RWPE1 (cell line): ENCODE measurements at regions not wholly inside any gene's neighbourhood (a gene's known extent, or its start where the extent isn't known, plus 50 kb on each side); places are given as distances from the start of the nearest gene placed in this dataset.

ENCODE experiments used
- CTCF ChIA-PET: fragments of 350-600 bp; sonication (Branson Sonifier 250); formaldehyde crosslinking; extraction: SDS; loops from one replicate; lab custom pipeline; 2021; lab: Yijun Ruan, JAX
- POLR2A ChIA-PET: fragments of 400-600 bp; formaldehyde crosslinking; extraction: SDS; loops from one replicate; lab custom pipeline; 2020; ENCODE audit warnings: antibody characterized with exemption; ENCODE audit not compliant: low non-redundant PET; lab: Yijun Ruan, JAX
- DNase-seq: peaks from one replicate; pipeline ENCODE4 v3.0.0; 2012; ENCODE audit warnings: low spot score
- H3K27ac ChIP-seq: fragments of 450-650 bp; 2 replicates; pipeline ENCODE4 v1.5.1; 2017
- TF ChIP-seq, protein P1 (sequence below): fragments of 450-650 bp; conservative IDR thresholded peaks from 2 replicates; pipeline ENCODE4 v1.5.1; 2017; ENCODE audit warnings: low read depth, mild to moderate bottlenecking

DNA sequence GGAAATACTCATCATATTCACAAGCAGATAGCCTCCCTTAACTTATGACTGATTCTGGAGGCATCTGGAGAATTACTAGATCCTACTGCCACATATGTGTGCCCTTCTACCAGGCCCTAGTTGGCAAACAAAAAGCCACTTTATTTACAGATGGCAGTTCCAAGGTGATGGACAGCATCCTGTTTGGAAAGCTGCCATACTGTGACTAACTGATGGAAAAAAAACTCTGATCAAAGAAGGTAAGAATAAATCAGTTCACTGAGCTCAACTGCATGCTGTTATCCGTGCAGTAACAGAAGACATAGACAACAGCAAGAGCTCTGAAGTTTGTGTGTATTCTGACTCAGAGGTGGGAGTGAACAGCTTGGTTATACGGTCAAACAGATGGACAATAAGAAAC lies 279.8 kb upstream of the POU5F2 start:
- TF ChIP-seq, protein P1, sequence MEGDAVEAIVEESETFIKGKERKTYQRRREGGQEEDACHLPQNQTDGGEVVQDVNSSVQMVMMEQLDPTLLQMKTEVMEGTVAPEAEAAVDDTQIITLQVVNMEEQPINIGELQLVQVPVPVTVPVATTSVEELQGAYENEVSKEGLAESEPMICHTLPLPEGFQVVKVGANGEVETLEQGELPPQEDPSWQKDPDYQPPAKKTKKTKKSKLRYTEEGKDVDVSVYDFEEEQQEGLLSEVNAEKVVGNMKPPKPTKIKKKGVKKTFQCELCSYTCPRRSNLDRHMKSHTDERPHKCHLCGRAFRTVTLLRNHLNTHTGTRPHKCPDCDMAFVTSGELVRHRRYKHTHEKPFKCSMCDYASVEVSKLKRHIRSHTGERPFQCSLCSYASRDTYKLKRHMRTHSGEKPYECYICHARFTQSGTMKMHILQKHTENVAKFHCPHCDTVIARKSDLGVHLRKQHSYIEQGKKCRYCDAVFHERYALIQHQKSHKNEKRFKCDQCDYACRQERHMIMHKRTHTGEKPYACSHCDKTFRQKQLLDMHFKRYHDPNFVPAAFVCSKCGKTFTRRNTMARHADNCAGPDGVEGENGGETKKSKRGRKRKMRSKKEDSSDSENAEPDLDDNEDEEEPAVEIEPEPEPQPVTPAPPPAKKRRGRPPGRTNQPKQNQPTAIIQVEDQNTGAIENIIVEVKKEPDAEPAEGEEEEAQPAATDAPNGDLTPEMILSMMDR: no peak
- no peak overlapping the region for H3K27ac ChIP-seq
- CTCF ChIA-PET: interaction anchor here (0.5 kb wide), 1 partner anchor 14 kb away, joined by 5 read pairs; no protein-coding TSS in a partner anchor
- POLR2A ChIA-PET: no interaction called here
- peak; percentile 63 for DNase-seq

DNA sequence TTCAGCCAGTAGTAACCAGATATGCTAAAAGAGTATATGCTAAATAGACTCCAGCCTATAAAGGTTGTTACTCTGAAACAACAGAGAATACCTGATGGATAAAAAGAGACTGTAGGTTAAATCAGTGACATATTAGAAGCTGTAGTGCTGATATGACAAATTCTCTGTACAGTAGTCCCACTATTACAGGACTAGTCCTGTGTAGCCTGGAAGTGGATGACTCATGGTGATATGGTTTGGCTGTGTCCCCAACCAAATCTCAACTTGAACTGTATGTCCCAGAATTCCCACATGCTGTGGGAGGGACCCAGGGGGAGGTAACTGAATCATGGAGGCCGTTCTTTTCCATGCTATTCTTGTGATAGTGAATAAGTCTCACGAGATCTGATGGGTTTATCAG lies 276.2 kb upstream of the POU5F2 start:
- TF ChIP-seq, protein P1: no peak
- no peak for DNase-seq
- POLR2A ChIA-PET: no interaction called here

DNA sequence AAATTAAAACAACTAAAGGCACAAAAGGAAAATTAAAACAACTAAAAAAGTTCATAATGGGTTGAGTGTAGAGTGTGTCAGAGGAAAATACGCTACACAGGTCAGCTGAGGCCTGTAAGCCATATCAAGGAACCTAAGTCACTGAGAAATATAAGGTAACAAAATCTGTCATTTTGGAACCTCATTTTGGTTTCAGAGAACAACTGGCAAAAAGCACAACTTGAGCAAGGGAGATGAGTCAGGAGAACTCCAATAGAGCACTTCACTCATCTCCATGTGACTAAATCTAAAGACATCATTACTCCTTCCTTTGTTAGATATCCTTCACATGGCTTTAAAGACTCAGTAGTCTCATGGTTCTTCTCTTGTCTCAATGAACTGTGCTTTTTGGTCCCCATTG lies 269.4 kb upstream of the POU5F2 start:
- TF ChIP-seq, protein P1: no peak
- no peak for DNase-seq
- no peak overlapping the region for H3K27ac ChIP-seq
- CTCF ChIA-PET: no interaction called here
- POLR2A ChIA-PET: no interaction called here

More for the DNA sequence above, 276.2 kb upstream of the POU5F2 start:
- CTCF ChIA-PET: no interaction called here
- no peak overlapping the region for H3K27ac ChIP-seq

DNA sequence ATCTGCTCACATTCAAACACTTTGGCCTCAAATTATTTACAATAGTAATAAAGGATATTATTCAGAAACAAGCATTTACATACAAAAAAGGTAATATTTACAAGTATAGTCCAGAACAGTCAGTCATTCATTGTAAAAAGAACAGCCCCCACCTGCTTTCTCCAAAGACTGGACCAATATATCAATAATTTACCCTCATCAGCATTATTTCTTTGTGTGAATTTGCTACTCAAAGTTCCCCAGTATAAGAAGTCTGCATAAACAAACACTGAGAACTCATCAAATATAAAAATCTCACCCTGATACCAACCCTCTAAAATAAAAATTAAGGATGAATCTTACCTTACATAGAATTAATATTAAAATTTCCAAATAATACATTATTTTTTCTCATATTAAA lies 267.8 kb upstream of the POU5F2 start:
- ChIA-PET CTCF (interaction anchor here (1.0 kb wide), 1 partner anchor 23 kb away, joined by 3 read pairs; no protein-coding TSS in a partner anchor), POLR2A (no interaction called here)
- H3K27ac ChIP-seq: no peak overlapping the region
- DNase-seq: no peak
- TF ChIP-seq, protein P1: no peak

DNA sequence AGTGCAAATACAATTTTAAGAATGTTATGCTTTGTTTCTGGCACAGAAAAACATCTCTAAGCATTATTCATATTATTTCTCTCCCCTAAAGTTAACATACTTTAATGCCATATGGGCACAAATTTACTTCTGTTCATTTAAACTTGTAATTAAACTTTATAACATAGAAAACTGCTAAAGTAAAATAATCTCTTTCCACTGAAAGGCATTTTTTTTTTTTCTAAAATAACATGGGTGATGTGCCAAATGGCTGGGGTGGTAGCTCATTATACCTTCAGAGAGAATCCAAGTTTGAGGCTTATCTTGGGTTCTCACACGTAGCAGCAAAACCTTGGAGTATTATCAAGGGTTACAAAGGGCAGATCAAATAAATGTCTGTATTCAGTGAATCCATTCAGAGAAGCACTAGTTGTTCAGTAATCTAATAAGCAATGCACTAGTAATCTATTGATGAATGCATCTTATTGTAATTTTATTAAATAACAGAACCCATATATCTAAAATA lies 257.6 kb upstream of the POU5F2 start:
- ChIA-PET CTCF (no interaction called here), POLR2A (no interaction called here)
- DNase-seq: no peak
- TF ChIP-seq, protein P1: no peak
- no peak overlapping the region for H3K27ac ChIP-seq

DNA sequence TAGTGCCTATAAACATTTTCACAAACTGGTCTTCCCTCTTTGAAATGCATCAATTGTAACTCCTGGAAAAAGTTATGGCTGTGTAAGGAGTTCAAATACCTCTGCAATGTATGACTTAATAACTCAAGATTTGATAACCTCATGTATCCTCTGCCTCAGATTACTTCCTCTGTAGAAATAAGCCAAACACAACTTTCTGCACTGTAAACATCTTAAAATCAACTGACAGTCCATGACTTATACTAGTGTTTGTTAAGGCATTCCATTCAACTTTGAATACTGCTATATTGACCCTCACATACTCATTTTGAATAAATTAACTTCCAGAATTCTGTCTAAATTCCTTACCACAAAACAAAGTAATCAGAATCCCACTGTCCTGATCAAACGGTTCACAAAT lies 256.2 kb upstream of the POU5F2 start:
- POLR2A ChIA-PET: no interaction called here
- CTCF ChIA-PET: no interaction called here
- no peak overlapping the region for H3K27ac ChIP-seq
- TF ChIP-seq, protein P1: no peak
- no peak for DNase-seq

DNA sequence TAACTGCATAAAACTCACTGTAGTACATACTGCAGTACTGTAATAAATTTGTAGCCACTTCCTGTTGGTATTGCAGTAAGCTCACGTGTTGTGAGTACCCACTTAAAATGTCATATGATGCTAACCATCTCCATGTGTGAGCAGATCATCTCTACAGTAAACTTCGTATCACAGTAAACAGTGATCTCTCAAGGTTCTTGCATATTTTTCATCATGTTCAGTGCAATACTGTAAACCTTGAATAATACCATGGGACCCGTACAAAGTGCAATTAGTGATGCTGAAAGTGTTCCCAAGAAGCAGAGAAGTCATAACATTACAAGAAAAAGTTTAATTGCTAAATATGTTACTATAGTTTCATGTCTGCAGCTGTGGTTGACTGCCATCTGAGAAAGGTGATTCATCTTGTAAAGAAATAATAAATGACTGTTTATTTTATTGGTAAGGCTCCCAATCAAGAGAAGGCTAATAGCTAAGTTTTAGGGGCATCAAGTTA lies 253.8 kb upstream of the POU5F2 start:
- ChIA-PET POLR2A (no interaction called here), CTCF (no interaction called here)
- no peak for DNase-seq
- no peak overlapping the region for H3K27ac ChIP-seq
- TF ChIP-seq, protein P1: no peak
